HCT116 (cell line): ENCODE measurements at regions not wholly inside any gene's neighbourhood (a gene's known extent, or its start where the extent isn't known, plus 50 kb on each side); places are given as distances from the start of the nearest gene placed in this dataset.

Source experiments
- ATAC-seq: fragments of 200-7000 bp; cut with Tn5 transposase; 2 replicates; pipeline ENCODE4 v1.9.1; 2020; ENCODE audit warnings: mild to moderate bottlenecking, moderate library complexity
- BruUV-seq: library from RNA; stranded (reverse); fragments of 400-500 nt; replicated peaks from 2 replicates; lab custom pipeline; 2021; lab: Mats Ljungman, UMichigan
- CTCF ChIA-PET: fragments of 300-600 bp; sonication (Branson Sonifier 250); formaldehyde crosslinking; loops from one replicate; lab custom pipeline; 2021; ENCODE audit warnings: antibody characterized with exemption; lab: Charles Lee
- POLR2A ChIA-PET: fragments of 300-600, 350-600 bp; sonication (Branson Sonifier 250); formaldehyde crosslinking; loops from one replicate; lab custom pipeline; 2021; ENCODE audit warnings: antibody characterized with exemption; lab: Charles Lee
- RAD21 ChIA-PET, 2 experiments: fragments of 300-600 bp; sonication (Branson Sonifier 250); formaldehyde crosslinking; loops; one replicate each; lab custom pipeline; 2023; ENCODE audit warnings: low total read pairs in 2 of 2; ENCODE audit not compliant: uncharacterized antibody in 2 of 2, unreplicated experiment in 2 of 2, low non-redundant PET in 1 of 2; lab: Charles Lee
- DNase-seq: peaks from one replicate; pipeline ENCODE4 v3.0.0-alpha.2; 2010; ENCODE audit warnings: low read depth, low spot score
- H2AFZ ChIP-seq: fragments of 200-600 bp; shearing (Covaris generic), sonication (generic); 2 replicates; pipeline ENCODE4 v1.6.1; 2017; ENCODE audit warnings: low read depth, mixed run types, mixed read lengths, antibody characterized with exemption, low read length; ENCODE audit not compliant: poor library complexity, severe bottlenecking
- H3K27ac ChIP-seq: 2 replicates; pipeline ENCODE4 v1.5.1; 2012; ENCODE audit warnings: low read depth, low read length
- H3K27me3 ChIP-seq: fragments of 200-600 bp; sonication (generic); 2 replicates; pipeline ENCODE4 v1.6.1; 2016; ENCODE audit warnings: mixed run types, low read length, mixed read lengths; ENCODE audit not compliant: insufficient read depth
- H3K36me3 ChIP-seq, 2 experiments: fragments of 200-500 bp in 1 of 2; fragments of 200-600 bp in 1 of 2; sonication (Bioruptor generic) in 1 of 2; sonication (generic) in 1 of 2; 2 replicates each; pipeline versions ENCODE4 v1.5.1 to v1.6.1; 2014 to 2016; ENCODE audit warnings: low read length in 2 of 2, inconsistent platforms in 1 of 2, mixed read lengths in 1 of 2, mixed run types in 1 of 2; ENCODE audit not compliant: insufficient read depth in 2 of 2, control insufficient read depth in 1 of 2
- H3K4me1 ChIP-seq, 2 experiments: fragments of 200-600 bp in 1 of 2; sonication (generic) in 1 of 2; 2 replicates each; pipeline versions ENCODE4 v1.5.1 to v1.6.1; 2012 to 2017; ENCODE audit warnings: low read length in 2 of 2, inconsistent platforms in 1 of 2, mild to moderate bottlenecking in 1 of 2, mixed read lengths in 1 of 2, mixed run types in 1 of 2, moderate library complexity in 1 of 2; ENCODE audit not compliant: insufficient read depth in 2 of 2, control insufficient read depth in 1 of 2
- H3K4me2 ChIP-seq: fragments of 200-600 bp; sonication (generic); 2 replicates; pipeline ENCODE4 v1.6.1; 2017; ENCODE audit warnings: mixed run types, low read length, mixed read lengths
- H3K4me3 ChIP-seq, 2 experiments: fragments of 200-600 bp in 1 of 2; sonication (generic) in 1 of 2; replicated peaks in 1 of 2; 2 replicates each; pipeline ENCODE4 v1.5.1; 2011 to 2016; ENCODE audit warnings: low read length in 2 of 2, control low read depth in 1 of 2, low read depth in 1 of 2, mild to moderate bottlenecking in 1 of 2, mixed read lengths in 1 of 2, mixed run types in 1 of 2
- H3K79me2 ChIP-seq: fragments of 200-600 bp; sonication (generic); 2 replicates; pipeline ENCODE4 v1.6.1; 2017; ENCODE audit warnings: mild to moderate bottlenecking, mixed run types, low read length, moderate library complexity, mixed read lengths; ENCODE audit not compliant: insufficient read depth
- H3K9ac ChIP-seq: fragments of 200-600 bp; sonication (generic); 2 replicates; pipeline ENCODE4 v1.6.1; 2016; ENCODE audit warnings: low read length, mixed read lengths
- H3K9me2 ChIP-seq: fragments of 200-600 bp; sonication (generic), shearing (Covaris generic); 2 replicates; pipeline ENCODE4 v1.6.1; 2017; ENCODE audit warnings: mixed run types, mild to moderate bottlenecking, moderate library complexity; ENCODE audit not compliant: insufficient read depth
- H3K9me3 ChIP-seq, 2 experiments: fragments of 200-500 bp in 1 of 2; fragments of 200-600 bp in 1 of 2; sonication (Bioruptor generic) in 1 of 2; sonication (generic) in 1 of 2; 2 replicates each; pipeline ENCODE4 v1.6.1; 2014 to 2017; ENCODE audit warnings: low read length in 2 of 2, mixed read lengths in 2 of 2, inconsistent platforms in 1 of 2, low read depth in 1 of 2, mild to moderate bottlenecking in 1 of 2, mixed run types in 1 of 2, moderate library complexity in 1 of 2; ENCODE audit not compliant: control insufficient read depth in 1 of 2, insufficient read depth in 1 of 2
- H4K20me1 ChIP-seq: fragments of 200-600 bp; sonication (generic), shearing (Covaris generic); 2 replicates; pipeline ENCODE4 v1.6.1; 2017; ENCODE audit warnings: mixed run types, mild to moderate bottlenecking, moderate library complexity; ENCODE audit not compliant: insufficient read depth
- CTCF ChIP-seq, 3 experiments: fragments of 200-600 bp in 1 of 3; sonication (generic) in 1 of 3; IDR thresholded peaks in 2 of 3; conservative IDR thresholded peaks in 1 of 3; 2 replicates each; pipeline ENCODE4 v1.5.1; 2012 to 2017; ENCODE audit warnings: low read depth in 2 of 3, low read length in 2 of 3, antibody characterized with exemption in 1 of 3, borderline replicate concordance in 1 of 3, control low read depth in 1 of 3, mild to moderate bottlenecking in 1 of 3, mixed read lengths in 1 of 3, mixed run types in 1 of 3, moderate library complexity in 1 of 3; ENCODE audit not compliant: insufficient read depth in 1 of 3
- ELF1 ChIP-seq: IDR thresholded peaks from 2 replicates; pipeline ENCODE4 v1.6.1; 2012; ENCODE audit warnings: low read depth, borderline replicate concordance
- EZH2 ChIP-seq: fragments of 200-600 bp; sonication (generic); IDR thresholded peaks from 2 replicates; pipeline ENCODE4 v1.6.1; 2017; ENCODE audit warnings: antibody characterized with exemption, mixed run types
- EZH2phosphoT487 ChIP-seq: fragments of 200-600 bp; IDR thresholded peaks from 2 replicates; pipeline ENCODE4 v1.6.1; 2018; ENCODE audit warnings: antibody characterized with exemption, borderline replicate concordance
- FOSL1 ChIP-seq: IDR thresholded peaks from 2 replicates; pipeline ENCODE4 v1.6.1; 2012; ENCODE audit warnings: low read depth
- MAX ChIP-seq: IDR thresholded peaks from 2 replicates; pipeline ENCODE4 v1.6.1; 2012
- REST ChIP-seq: IDR thresholded peaks from 2 replicates; pipeline ENCODE4 v1.6.1; 2012; ENCODE audit warnings: low read depth
- SIN3A ChIP-seq: IDR thresholded peaks from 2 replicates; pipeline ENCODE4 v1.6.1; 2012; ENCODE audit warnings: low read depth
- SRF ChIP-seq: IDR thresholded peaks from 2 replicates; pipeline ENCODE4 v1.6.1; 2012; ENCODE audit warnings: low read depth
- TCF7L2 ChIP-seq: IDR thresholded peaks from 2 replicates; pipeline ENCODE4 v1.7.0; 2011; ENCODE audit warnings: borderline replicate concordance, inconsistent platforms; ENCODE audit not compliant: insufficient read depth, insufficient read length; ENCODE audit errors: extremely low read depth
- ZFX ChIP-seq: fragments of 450-650 bp; IDR thresholded peaks from 2 replicates; pipeline ENCODE4 v1.6.1; 2017
- intact Hi-C: fragments of 100-400 bp; cut with micrococcal nuclease; formaldehyde crosslinking; loops from 2 replicates; pipeline ENCODE4 v1.10.0; 2022

GRCh38 chrX:94830717-94831116 lies 1156.7 kb downstream of the FAM133A start:
- ATAC-seq, result no peak

GRCh38 chrX:94831364-94831763 lies 1157.4 kb downstream of the FAM133A start:
- H3K36me3 ChIP-seq, result no peaks in the 10 kb centered on the region
- ATAC-seq, result no peak
- BruUV-seq, result no TSS peak
- no peak overlapping the region for H3K4me3 ChIP-seq
- ChIA-PET RAD21 (no interaction called here), POLR2A (no interaction called here), CTCF (no interaction called here)
- H3K27ac ChIP-seq, result no peak overlapping the region
- no peak overlapping the region for H3K4me2 ChIP-seq
- H3K79me2 ChIP-seq, result no peaks in the 10 kb centered on the region
- TF ChIP-seq REST (no peak), SIN3A (no peak), MAX (no peak), FOSL1 (no peak), ZFX (no peak), ELF1 (no peak), CTCF (IDR thresholded peaks at IDR 0.05 in 2 of 3, conservative IDR thresholded peaks at IDR 0.05 in 1 of 3; ENCODE audit: borderline replicate concordance in 1 of 3, insufficient read depth in 1 of 3, low read depth in 2 of 3, low read length in 2 of 3) (no peak)
- no peak overlapping the region for H3K9ac ChIP-seq
- H3K27me3 ChIP-seq, result no peaks in the 10 kb centered on the region
- intact Hi-C loops, result no loop called here
- no peaks in the 10 kb centered on the region for H3K4me1 ChIP-seq
- no peaks in the 10 kb centered on the region for H3K9me3 ChIP-seq
- no peaks in the 10 kb centered on the region for H4K20me1 ChIP-seq
- H3K9me2 ChIP-seq, result no peaks in the 10 kb centered on the region
- no peak overlapping the region for H2AFZ ChIP-seq
- no peak for DNase-seq

More at GRCh38 chrX:94830717-94831116, 1156.7 kb downstream of the FAM133A start:
- no peak overlapping the region for H3K9ac ChIP-seq
- CTCF ChIA-PET, result no interaction called here
- TF ChIP-seq EZH2 (no peak), TCF7L2 (no peak), EZH2phosphoT487 (no peak), SRF (no peak)
- TF ChIP-seq, all 23 proteins: peak for 0
- Histone ChIP-seq H3K36me3 (no peaks in the 10 kb centered on the region), H2AFZ (no peak overlapping the region), H3K9me3 (no peaks in the 10 kb centered on the region), H3K79me2 (no peaks in the 10 kb centered on the region), H3K4me1 (no peaks in the 10 kb centered on the region), H3K27me3 (no peaks in the 10 kb centered on the region), H3K9me2 (no peaks in the 10 kb centered on the region), H3K27ac (no peak overlapping the region), H3K4me2 (no peak overlapping the region), H3K4me3 (no peak overlapping the region), H4K20me1 (no peaks in the 10 kb centered on the region)
- ChIA-PET RAD21 (no interaction called here), POLR2A (no interaction called here)
- intact Hi-C loops, result no loop called here
- no TSS peak for BruUV-seq
- no peak for DNase-seq
